Upper lobe of right lung (tissue), 1 donor: ENCODE measurements at regions not wholly inside any gene's neighbourhood (a gene's known extent, or its start where the extent isn't known, plus 50 kb on each side); places are given as distances from the start of the nearest gene placed in this dataset.

ENCODE experiments used
- ATAC-seq: fragments of 200-7000 bp; cut with Tn5 transposase; one replicate; pipeline ENCODE4 v1.9.1; 2020; ENCODE audit warnings: mild to moderate bottlenecking, moderate library complexity
- DNase-seq: peaks from one replicate; pipeline ENCODE4 v3.0.0-alpha.2; 2020
- H3K27ac ChIP-seq: fragments of 200-600 bp; one replicate; pipeline ENCODE4 v1.8.0; 2022
- H3K27me3 ChIP-seq: fragments of 200-600 bp; one replicate; pipeline ENCODE4 v1.8.0; 2022; ENCODE audit warnings: mild to moderate bottlenecking
- H3K36me3 ChIP-seq: fragments of 200-600 bp; one replicate; pipeline ENCODE4 v1.8.0; 2022
- H3K4me1 ChIP-seq: fragments of 200-600 bp; one replicate; pipeline ENCODE4 v1.8.0; 2022
- H3K4me3 ChIP-seq: fragments of 200-600 bp; one replicate; pipeline ENCODE4 v1.8.0; 2022; ENCODE audit warnings: mild to moderate bottlenecking
- H3K9me3 ChIP-seq: fragments of 200-600 bp; one replicate; pipeline ENCODE4 v1.8.0; 2022
- intact Hi-C: fragments of 100-400 bp; cut with DNase I; formaldehyde crosslinking; loops from one replicate; pipeline ENCODE4 v1.11.0; 2022
- TF ChIP-seq, protein P1 (sequence below): fragments of 200-600 bp; IDR thresholded peaks from one replicate; pipeline ENCODE4 v1.8.0; 2022; ENCODE audit warnings: antibody characterized with exemption
- donor health status: DM: no; HTN: yes; CAD: no; lungs with severe emphysema.

GRCh38 chr2:123091471-123091870 lies 933.6 kb upstream of the CNTNAP5 start:
- DNase-seq (no peak), ATAC-seq (no peak)
- intact Hi-C loops = no loop called here

DNA sequence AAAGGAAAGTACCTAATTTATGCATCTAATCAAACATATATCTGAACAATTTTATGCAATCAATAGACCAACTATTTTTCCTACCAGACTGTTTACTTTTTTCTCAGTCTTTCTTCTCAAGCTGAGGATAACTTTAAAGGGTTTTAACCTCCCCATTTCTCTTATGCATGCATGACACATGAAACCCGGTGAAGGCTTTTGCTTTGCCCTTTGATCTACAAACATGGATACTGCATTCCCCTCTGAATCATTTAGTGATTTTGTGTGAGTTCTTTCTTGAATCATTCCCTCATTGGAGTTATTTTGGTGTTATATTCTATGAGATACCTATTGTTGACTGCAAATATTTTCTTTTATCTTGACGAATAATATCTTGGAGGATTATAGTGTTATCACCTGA lies 931.9 kb upstream of the CNTNAP5 start:
- ATAC-seq (no peak), DNase-seq (no peak)
- intact Hi-C loops = no loop called here
- H3K4me3 ChIP-seq = no peak overlapping the region
- no peaks in the 10 kb centered on the region for H3K36me3 ChIP-seq
- H3K27ac ChIP-seq = no peak overlapping the region
- H3K9me3 ChIP-seq = no peaks in the 10 kb centered on the region
- TF ChIP-seq, protein P1, sequence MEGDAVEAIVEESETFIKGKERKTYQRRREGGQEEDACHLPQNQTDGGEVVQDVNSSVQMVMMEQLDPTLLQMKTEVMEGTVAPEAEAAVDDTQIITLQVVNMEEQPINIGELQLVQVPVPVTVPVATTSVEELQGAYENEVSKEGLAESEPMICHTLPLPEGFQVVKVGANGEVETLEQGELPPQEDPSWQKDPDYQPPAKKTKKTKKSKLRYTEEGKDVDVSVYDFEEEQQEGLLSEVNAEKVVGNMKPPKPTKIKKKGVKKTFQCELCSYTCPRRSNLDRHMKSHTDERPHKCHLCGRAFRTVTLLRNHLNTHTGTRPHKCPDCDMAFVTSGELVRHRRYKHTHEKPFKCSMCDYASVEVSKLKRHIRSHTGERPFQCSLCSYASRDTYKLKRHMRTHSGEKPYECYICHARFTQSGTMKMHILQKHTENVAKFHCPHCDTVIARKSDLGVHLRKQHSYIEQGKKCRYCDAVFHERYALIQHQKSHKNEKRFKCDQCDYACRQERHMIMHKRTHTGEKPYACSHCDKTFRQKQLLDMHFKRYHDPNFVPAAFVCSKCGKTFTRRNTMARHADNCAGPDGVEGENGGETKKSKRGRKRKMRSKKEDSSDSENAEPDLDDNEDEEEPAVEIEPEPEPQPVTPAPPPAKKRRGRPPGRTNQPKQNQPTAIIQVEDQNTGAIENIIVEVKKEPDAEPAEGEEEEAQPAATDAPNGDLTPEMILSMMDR = no peak
- no peaks in the 10 kb centered on the region for H3K4me1 ChIP-seq
- no peaks in the 10 kb centered on the region for H3K27me3 ChIP-seq

More at GRCh38 chr2:123091471-123091870, 933.6 kb upstream of the CNTNAP5 start:
- Histone ChIP-seq H3K4me1 (no peaks in the 10 kb centered on the region), H3K27me3 (no peaks in the 10 kb centered on the region), H3K27ac (no peak overlapping the region), H3K9me3 (no peaks in the 10 kb centered on the region), H3K4me3 (no peak overlapping the region), H3K36me3 (no peaks in the 10 kb centered on the region)
- TF ChIP-seq, protein P1 = no peak

GRCh38 chr2:123095219-123095835 lies 929.8 kb upstream of the CNTNAP5 start:
- Histone ChIP-seq H3K4me3 (no peak overlapping the region), H3K27me3 (no peaks in the 10 kb centered on the region), H3K27ac (no peak overlapping the region), H3K9me3 (no peaks in the 10 kb centered on the region), H3K36me3 (no peaks in the 10 kb centered on the region), H3K4me1 (no peaks in the 10 kb centered on the region)
- DNase-seq (no peak), ATAC-seq (peak; percentile 19)
- TF ChIP-seq, protein P1 = no peak
- intact Hi-C loops = no loop called here

DNA sequence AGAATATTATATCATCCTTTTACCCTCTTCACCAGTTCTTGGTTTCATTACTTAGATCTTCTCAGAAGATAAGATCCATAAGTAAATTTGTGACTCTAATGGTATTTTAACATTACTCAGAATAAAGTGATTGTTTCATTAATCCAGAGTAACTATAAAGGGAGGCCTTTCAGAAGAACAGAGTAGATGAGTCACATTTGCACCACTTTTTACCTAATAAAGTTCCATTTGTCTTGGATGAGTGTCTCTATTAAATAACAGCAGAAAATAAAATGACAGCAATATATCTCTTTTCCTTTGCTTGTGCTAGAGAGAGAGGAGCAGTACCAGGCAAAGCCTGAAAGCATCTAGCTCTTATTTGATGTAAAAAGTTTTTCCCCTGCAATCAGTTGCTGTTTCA lies 926.5 kb upstream of the CNTNAP5 start:
- TF ChIP-seq, protein P1 = no peak
- Histone ChIP-seq H3K4me3 (no peak overlapping the region), H3K4me1 (no peaks in the 10 kb centered on the region), H3K27me3 (no peaks in the 10 kb centered on the region), H3K9me3 (no peaks in the 10 kb centered on the region), H3K27ac (no peak overlapping the region), H3K36me3 (no peaks in the 10 kb centered on the region)
- intact Hi-C loops = no loop called here
- ATAC-seq (no peak), DNase-seq (no peak)

DNA sequence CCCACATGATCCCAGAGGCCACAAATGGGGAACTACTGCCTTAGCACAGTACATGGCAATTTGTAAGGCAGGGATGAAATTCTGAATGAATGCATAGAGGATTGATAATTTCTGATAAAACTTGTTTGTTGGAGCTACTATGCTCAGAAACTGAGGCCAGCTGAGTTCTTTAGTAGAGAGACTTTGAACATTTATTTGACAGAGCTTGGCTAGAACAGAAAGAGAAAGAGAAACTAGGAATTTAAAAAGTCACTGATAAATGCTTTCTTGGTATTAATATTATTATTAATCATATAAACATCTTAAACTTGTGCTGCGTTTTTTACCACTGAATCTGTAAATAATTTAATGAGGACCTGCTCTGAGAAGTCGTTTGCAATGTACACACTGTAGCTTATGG lies 923.7 kb upstream of the CNTNAP5 start:
- intact Hi-C loops = no loop called here

More for the DNA sequence above, 923.7 kb upstream of the CNTNAP5 start:
- TF ChIP-seq, protein P1 = no peak
- DNase-seq (no peak), ATAC-seq (no peak)
- Histone ChIP-seq H3K27me3 (no peaks in the 10 kb centered on the region), H3K27ac (no peak overlapping the region), H3K36me3 (no peaks in the 10 kb centered on the region), H3K4me3 (no peak overlapping the region), H3K9me3 (no peaks in the 10 kb centered on the region), H3K4me1 (no peaks in the 10 kb centered on the region)
